COLO829 (cell line): ENCODE measurements at regions not wholly inside any gene's neighbourhood (a gene's known extent, or its start where the extent isn't known, plus 50 kb on each side); places are given as distances from the start of the nearest gene placed in this dataset.

Experiments
- DNase-seq: peaks from one replicate; pipeline ENCODE4 v3.0.0; 2012; ENCODE audit warnings: low spot score

GRCh38 chr5:175808711-175809110 is 62.7 kb upstream of the CPLX2 start:
- no peak for DNase-seq

GRCh38 chr5:175809531-175810121 is 61.8 kb upstream of the CPLX2 start:
- no peak for DNase-seq

- DNase-seq: no peak
These were observed 60.9 kb upstream of the CPLX2 start for GRCh38 chr5:175810457-175810856.

GRCh38 chr5:175811589-175811988 is 59.8 kb upstream of the CPLX2 start:
- no peak for DNase-seq

GRCh38 chr5:175813943-175814630 is 57.3 kb upstream of the CPLX2 start:
- DNase-seq: no peak

- DNase-seq: no peak
These were observed 56.7 kb upstream of the CPLX2 start for GRCh38 chr5:175814691-175815090.

- no peak for DNase-seq
These were observed 56.1 kb upstream of the CPLX2 start for GRCh38 chr5:175815126-175815913.

GRCh38 chr5:175816348-175816747 is 55.0 kb upstream of the CPLX2 start:
- no peak for DNase-seq

GRCh38 chr5:175819090-175819425 is 52.3 kb upstream of the CPLX2 start:
- no peak for DNase-seq

- no peak for DNase-seq
These were observed 51.1 kb upstream of the CPLX2 start for GRCh38 chr5:175820230-175820629.
